PFSK-1 (cell line): ENCODE measurements at regions not wholly inside any gene's neighbourhood (a gene's known extent, or its start where the extent isn't known, plus 50 kb on each side); places are given as distances from the start of the nearest gene placed in this dataset.

Experiments
- FOXP2 ChIP-seq: optimal IDR thresholded peaks from 2 replicates; pipeline ENCODE3; 2011; ENCODE audit warnings: borderline replicate concordance, control low read depth, inconsistent platforms; ENCODE audit not compliant: insufficient read depth; ENCODE audit errors: extremely low read length, extremely low read depth
- POLR2AphosphoS5 ChIP-seq: IDR thresholded peaks from 2 replicates; pipeline ENCODE4 v1.6.1; 2012; ENCODE audit warnings: low read depth, mild to moderate bottlenecking, control low read depth, low read length, moderate library complexity
- SIN3A ChIP-seq: IDR thresholded peaks from 2 replicates; pipeline ENCODE4 v1.6.1; 2012; ENCODE audit warnings: mild to moderate bottlenecking, low read length, moderate library complexity, borderline replicate concordance; ENCODE audit not compliant: insufficient read depth
- TAF1 ChIP-seq: IDR thresholded peaks from 2 replicates; pipeline ENCODE4 v1.6.1; 2012; ENCODE audit warnings: low read length, control low read depth, borderline replicate concordance; ENCODE audit not compliant: insufficient read depth
- TF ChIP-seq, protein P1 (sequence below), 2 experiments: IDR thresholded peaks; 2 replicates each; pipeline versions ENCODE4 v1.6.1 to v1.8.0; 2011 to 2012; ENCODE audit warnings: low read depth in 2 of 2, low read length in 2 of 2, control low read depth in 1 of 2, inconsistent platforms in 1 of 2, mild to moderate bottlenecking in 1 of 2, moderate library complexity in 1 of 2; ENCODE audit not compliant: insufficient read depth in 1 of 2

DNA sequence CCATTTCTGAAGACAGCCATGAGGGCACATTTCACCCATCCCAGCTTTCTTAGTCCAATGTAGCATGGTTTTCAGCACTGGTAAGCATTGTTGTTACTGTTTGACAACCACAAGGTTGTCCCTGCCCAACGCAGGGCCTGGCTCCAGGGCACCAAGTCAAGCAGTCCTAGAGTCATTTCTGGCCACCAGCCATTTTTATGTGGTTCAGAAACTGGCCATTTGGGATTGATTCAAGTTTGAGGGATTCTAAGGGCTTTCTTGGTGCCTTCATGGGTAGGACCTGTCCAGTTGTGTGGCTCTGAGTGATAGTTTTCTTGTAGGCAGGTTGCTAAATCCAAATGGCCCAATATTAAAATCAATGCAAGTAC is 535.4 kb upstream of the USP24 start:
- TF ChIP-seq FOXP2: no peak
- TF ChIP-seq, protein P1, sequence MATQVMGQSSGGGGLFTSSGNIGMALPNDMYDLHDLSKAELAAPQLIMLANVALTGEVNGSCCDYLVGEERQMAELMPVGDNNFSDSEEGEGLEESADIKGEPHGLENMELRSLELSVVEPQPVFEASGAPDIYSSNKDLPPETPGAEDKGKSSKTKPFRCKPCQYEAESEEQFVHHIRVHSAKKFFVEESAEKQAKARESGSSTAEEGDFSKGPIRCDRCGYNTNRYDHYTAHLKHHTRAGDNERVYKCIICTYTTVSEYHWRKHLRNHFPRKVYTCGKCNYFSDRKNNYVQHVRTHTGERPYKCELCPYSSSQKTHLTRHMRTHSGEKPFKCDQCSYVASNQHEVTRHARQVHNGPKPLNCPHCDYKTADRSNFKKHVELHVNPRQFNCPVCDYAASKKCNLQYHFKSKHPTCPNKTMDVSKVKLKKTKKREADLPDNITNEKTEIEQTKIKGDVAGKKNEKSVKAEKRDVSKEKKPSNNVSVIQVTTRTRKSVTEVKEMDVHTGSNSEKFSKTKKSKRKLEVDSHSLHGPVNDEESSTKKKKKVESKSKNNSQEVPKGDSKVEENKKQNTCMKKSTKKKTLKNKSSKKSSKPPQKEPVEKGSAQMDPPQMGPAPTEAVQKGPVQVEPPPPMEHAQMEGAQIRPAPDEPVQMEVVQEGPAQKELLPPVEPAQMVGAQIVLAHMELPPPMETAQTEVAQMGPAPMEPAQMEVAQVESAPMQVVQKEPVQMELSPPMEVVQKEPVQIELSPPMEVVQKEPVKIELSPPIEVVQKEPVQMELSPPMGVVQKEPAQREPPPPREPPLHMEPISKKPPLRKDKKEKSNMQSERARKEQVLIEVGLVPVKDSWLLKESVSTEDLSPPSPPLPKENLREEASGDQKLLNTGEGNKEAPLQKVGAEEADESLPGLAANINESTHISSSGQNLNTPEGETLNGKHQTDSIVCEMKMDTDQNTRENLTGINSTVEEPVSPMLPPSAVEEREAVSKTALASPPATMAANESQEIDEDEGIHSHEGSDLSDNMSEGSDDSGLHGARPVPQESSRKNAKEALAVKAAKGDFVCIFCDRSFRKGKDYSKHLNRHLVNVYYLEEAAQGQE (IDR thresholded peaks at IDR 0.05; ENCODE audit: insufficient read depth in 1 of 2, low read depth in 2 of 2, low read length in 2 of 2): no peak
- TF ChIP-seq POLR2AphosphoS5: no peak
- no peak for TF ChIP-seq TAF1
- TF ChIP-seq SIN3A: no peak

DNA sequence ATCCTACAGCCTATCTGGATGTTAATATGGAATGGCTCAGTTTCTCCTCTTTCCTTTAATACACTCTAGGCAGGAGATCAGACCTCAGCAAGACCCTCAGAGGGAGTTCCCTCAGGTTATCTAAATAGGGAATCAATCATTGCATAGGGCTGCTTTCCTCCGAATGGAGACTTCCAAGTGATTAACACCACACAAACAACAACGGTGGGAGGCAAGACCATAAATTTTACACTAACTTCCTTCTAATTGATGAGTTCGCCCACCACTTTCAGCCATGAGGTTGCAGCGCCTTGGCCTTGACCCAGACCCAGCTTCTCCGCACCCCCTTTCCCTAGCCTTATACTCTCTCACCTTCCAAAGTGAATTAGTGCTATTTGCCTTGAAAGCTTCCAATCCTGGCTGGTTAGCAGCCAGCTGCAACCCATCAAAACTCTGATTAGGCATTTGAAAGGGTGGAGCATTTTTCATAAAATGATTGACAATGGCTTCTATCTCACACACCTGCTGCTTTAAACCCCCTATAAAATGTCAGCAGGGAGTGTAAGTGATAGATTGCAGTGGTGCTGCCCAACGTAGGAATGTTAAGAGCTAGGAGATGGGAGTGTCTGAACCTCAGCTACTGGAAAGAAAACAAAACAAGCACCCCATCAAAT is 534.9 kb upstream of the USP24 start:
- TF ChIP-seq SIN3A (no peak), TAF1 (no peak), POLR2AphosphoS5 (no peak), FOXP2 (no peak)
- TF ChIP-seq, protein P1 (IDR thresholded peaks at IDR 0.05; ENCODE audit: insufficient read depth in 1 of 2, low read depth in 2 of 2, low read length in 2 of 2): no peak

DNA sequence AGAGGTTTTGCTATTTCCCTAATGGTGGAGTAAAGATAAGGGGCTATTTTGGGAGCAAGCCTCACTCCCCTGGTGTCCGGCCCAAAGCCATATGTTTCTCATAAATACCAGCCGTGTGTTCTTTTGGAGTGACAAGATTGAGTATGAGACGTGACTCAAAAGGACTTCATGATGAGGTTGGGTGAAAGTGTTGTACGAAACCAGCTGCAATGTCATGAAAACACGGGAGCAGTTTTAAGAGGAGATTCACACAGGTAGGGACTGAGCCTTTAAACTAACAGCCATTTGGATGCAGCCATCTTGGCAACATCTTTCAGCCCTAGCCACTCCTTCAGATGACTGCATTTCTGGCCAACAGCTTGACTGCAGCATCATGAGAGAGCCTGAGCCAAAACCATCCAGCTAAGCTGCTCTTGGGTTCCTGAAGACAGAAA is 532.3 kb upstream of the USP24 start:
- TF ChIP-seq TAF1: no peak
- TF ChIP-seq POLR2AphosphoS5: no peak
- TF ChIP-seq FOXP2: no peak
- TF ChIP-seq SIN3A: no peak
- TF ChIP-seq, protein P1 (IDR thresholded peaks at IDR 0.05; ENCODE audit: insufficient read depth in 1 of 2, low read depth in 2 of 2, low read length in 2 of 2): no peak

DNA sequence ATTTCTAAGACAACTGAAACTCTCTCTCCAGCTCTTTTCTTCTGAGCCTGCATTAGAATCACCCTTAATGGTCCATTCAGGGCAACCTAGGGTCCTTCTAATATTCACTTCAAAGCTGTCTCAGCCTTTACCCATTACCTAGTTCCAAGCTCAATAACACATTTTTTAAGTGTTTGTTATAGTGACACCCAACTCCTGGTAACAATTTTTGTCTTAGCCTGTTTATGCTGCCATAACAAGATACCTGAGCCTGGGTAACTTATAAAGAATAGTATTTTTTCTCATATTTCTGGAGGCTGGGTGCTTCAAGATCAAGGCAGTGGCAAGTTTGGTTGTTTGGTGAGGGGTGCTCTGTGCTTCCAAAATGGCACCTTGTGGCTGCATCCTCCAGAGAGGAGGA is 531.5 kb upstream of the USP24 start:
- TF ChIP-seq POLR2AphosphoS5: no peak
- no peak for TF ChIP-seq TAF1
- TF ChIP-seq FOXP2: no peak
- TF ChIP-seq, protein P1 (IDR thresholded peaks at IDR 0.05; ENCODE audit: insufficient read depth in 1 of 2, low read depth in 2 of 2, low read length in 2 of 2): no peak

DNA sequence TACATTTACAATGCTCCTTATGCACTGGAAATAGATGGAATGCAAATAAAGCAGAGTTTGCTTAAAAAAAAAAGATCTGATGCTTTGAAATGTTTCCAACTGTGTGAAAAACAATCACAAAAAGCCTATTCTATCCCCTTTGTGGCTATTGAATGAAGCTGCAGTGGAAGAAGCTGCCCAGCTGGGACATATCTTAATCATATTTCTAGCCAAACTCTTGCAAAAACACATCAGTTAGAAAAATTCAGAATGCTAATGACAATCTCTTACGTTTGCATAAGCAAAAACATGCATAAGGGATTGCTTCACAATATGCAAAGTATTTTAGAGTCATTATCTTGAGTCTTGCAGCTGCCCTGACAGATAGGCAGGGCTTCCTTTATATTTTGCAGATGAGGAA is 526.4 kb upstream of the USP24 start:
- TF ChIP-seq, protein P1 (IDR thresholded peaks at IDR 0.05; ENCODE audit: insufficient read depth in 1 of 2, low read depth in 2 of 2, low read length in 2 of 2): no peak
- TF ChIP-seq TAF1: no peak
- no peak for TF ChIP-seq FOXP2
- no peak for TF ChIP-seq SIN3A
- no peak for TF ChIP-seq POLR2AphosphoS5
